Left ventricle myocardium superior (tissue), 1 donor: ENCODE measurements at regions not wholly inside any gene's neighbourhood (a gene's known extent, or its start where the extent isn't known, plus 50 kb on each side); places are given as distances from the start of the nearest gene placed in this dataset.
A peak's percentile ranks its signal among the peaks of the same experiment; 100 is the strongest.

Experiments
- ATAC-seq: fragments of 200-7000 bp; cut with Tn5 transposase; one replicate; pipeline ENCODE4 v1.9.1; 2020; ENCODE audit warnings: mild to moderate bottlenecking, moderate library complexity
- DNase-seq: peaks from one replicate; pipeline ENCODE4 v3.0.0-alpha.2; 2020
- intact Hi-C: fragments of 100-400 bp; cut with micrococcal nuclease; formaldehyde crosslinking; loops from one replicate; pipeline ENCODE4 v1.11.0; 2022
- donor health status: DM: no; HTN: yes; CAD: no; lungs with severe emphysema.

DNA sequence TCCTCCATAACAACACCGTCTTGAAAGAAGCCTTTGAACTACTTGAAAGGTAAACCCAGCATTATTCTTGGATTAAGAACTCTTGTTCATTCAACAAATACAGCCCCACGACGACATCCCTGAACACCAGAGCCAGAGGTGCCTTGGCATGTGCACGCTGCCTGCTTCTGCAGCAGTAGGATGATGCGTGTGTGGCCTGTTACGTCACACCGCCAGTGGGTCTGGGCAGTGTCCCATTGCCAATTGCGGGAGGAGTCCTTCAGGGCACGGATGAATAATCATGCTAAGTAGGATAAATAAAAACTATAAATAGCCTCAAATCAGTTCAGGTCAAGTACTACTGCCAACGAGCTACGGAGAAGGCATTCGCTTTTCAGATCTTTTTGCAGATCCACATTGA is 380.5 kb downstream of the SHANK2 start:
- DNase-seq (no peak), ATAC-seq (no peak)
- intact Hi-C loops: no loop called here

DNA sequence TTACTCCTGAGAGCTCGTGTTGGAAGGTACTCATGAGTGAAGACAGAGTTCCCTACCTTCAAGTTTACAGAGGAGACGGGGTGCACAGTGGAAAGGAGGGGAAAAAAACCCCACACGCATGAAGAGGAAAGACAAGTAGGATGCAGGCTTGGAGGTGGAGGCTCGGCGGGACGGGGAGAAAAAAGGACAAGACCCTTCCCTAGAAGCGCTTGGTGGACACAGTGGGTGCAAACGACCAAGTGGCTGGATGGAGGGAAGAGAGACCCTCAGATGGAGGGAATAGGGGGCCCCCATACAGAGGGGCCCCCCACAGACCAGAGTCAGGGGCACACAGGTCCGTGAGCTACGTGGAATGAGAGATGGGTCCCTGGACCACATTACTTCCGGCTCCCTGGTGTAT is 380.1 kb downstream of the SHANK2 start:
- intact Hi-C loops: no loop called here
- DNase-seq (no peak), ATAC-seq (no peak)

DNA sequence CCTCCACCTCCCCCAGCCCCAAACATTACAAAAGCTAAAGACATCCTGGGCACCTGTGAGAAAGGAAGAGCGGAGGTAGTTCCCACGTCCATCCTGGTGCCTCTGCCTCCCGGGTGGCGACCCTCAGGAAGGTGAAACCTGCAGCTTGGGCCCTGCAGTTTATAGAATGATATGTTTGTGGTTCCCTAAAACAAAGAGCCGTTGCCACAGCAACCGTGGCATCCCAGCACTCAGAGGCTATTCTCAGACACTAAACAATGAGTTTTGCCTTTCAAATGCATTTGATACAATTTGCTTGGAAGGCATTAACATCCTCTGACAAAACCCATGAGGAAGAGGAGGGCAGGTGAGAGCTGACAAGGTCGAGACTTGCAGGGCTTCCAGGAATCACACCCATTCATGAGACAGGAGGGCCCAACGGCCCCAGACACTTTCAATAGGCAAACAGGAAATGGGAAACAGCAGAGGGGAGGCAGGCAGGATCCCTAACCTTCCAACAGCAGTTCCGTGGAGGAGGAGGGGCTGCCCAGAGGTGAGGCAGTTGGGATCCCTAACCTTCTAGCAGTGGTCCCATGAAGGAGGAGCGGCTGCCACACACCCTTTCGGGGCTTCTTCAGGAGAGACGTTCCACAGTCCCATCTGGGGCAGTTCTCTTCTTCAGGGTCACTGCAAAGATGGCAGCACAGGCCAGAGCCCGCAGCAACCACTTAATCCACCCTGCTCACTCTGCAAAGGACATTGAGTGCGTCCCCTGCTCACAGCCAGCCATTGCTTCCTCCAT is 379.2 kb downstream of the SHANK2 start:
- intact Hi-C loops: no loop called here
- ATAC-seq (no peak), DNase-seq (no peak)

DNA sequence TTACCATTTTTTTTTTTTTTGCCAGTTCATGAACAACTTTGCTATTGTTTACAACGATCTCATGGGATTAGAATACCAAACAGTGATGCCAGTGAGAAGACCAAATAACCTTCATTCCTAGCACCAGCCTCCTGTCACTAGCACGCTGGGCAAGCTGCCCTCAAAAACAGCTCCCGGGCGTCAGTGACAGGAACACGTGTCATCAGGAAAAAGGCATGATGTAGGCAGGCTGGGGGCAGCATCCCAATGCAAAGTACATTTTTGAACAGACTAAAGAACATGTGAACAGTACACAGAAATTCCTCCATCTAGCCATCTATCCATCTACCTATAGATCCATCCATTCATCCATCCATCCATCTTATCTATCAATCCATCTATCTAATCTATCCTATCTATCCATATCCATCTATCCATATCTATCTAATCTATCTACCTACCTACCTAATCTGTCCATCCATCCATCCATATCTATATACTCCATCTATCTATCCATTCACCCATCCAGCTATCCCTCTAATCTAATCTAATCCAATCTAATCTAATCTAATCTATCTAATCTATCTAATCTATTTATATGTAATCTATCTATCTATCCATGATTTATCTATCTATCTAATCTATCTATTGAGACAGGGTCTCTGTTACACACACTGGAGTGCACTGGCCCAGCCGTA is 378.5 kb downstream of the SHANK2 start:
- ATAC-seq (no peak), DNase-seq (no peak)
- intact Hi-C loops: no loop called here

DNA sequence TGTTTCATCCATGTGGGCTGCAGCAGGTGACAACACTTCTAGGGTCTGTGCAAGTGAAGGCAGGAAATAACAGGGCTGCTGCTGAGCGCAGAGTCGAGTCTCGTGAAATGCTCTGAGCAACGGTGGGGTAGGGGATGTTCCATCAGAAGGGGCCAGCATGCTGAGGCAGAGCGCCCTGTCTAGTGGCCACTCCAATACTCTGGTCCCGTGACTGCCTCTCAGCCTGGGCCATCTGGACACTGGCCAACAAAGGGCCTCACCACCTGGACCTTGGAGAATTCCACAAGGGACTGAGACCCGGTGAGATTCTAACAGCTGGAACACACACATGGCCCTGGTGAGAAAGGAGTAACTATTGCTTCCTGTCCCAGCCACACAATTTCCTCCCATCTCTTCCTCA is 375.7 kb downstream of the SHANK2 start:
- DNase-seq: no peak
- no peak for ATAC-seq
- intact Hi-C loops: no loop called here

DNA sequence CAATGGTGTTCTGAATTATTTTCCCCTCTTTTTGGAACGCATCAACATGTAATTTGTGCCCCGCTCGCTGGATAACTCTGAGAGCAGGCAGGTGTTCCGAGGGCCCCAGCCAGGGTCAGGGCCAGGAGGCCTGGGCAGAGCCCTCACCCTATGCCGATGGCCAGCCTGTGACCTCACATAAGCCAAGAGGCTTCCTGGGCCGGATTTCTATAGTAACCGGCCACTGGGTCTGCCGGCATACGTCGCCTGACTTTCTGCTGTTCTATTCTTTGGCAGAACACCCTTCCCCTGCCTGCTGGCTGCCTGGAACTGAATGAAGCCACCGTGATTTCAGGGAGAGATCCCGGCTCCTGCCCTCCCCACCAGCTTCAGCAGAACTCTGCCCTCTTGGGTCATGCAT is 375.2 kb downstream of the SHANK2 start:
- intact Hi-C loops: no loop called here
- no peak for ATAC-seq
- no peak for DNase-seq

DNA sequence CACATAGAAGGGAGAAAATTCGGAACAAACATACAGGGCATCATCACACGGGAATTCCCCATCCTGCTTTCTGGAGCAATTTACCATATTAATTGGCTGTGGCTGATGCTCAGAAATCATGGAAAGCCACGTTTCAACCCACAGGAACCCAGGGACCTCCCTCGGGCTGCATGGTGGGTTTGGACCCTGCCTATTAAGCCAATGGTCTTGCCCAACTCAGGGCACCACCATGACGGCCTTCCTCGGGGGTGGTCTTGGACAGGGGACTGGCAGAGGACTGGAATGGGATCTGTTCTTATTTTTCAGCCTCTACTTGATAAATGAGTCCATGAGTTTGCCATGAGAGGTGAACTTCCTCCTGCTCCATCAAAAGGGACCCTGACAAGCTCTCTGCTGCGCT is 374.0 kb downstream of the SHANK2 start:
- no peak for ATAC-seq
- DNase-seq: no peak
- intact Hi-C loops: no loop called here

DNA sequence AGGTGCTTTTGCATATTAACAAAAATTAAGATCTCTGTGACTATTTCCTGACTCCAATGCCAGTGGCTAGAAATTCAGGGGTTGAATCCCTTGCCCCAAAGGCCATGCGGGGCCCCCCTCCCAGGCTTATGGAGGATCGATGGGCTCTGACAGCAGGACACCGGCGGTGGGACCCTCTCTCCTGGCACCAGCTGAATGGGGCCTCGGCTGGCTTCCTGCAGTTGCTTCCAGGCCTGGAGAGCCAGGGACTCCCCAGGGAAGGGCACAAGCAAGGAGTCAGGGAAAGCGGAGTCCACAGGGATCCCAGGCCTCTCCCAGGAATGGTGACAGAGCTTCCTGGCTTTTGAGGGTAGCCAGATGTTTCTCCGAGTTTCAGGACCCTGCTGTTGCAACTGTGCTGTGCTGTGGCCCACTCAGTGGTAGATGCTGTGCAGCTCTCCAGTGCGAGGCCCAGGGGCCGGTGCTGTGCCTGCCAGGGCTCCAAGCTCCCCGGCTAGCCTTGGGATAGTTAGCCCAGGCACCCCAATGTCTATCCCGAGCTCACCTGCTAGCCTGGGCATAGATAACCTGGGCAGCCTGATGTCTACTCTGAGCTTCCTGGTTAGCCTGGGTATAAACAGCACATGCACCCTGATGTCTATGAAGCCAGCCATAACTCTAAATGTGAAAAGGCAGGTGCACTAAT is 372.6 kb downstream of the SHANK2 start:
- ATAC-seq: no peak
- intact Hi-C loops: no loop called here

DNA sequence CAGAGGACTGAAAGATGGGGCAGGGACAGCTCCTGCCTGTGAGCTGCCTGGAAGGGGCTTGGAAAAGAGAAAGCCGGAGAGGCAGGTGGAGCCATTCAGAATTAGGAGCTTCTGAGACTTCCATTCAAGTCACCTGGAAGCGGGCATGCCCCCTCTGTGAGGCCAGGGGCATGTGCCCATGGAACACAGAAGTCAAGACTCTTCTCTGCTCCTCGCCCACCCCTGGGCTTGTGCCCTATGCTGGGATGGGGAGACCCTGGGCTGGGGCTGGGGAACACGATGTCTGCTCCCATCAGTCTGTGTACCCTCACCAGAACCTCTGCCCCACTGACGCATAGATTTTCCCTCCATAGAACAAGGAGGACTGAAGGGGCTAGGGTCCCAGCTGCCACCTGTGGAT is 372.0 kb downstream of the SHANK2 start:
- DNase-seq: no peak
- intact Hi-C loops: no loop called here
- ATAC-seq: no peak

More for the DNA sequence above, 372.6 kb downstream of the SHANK2 start:
- no peak for DNase-seq

DNA sequence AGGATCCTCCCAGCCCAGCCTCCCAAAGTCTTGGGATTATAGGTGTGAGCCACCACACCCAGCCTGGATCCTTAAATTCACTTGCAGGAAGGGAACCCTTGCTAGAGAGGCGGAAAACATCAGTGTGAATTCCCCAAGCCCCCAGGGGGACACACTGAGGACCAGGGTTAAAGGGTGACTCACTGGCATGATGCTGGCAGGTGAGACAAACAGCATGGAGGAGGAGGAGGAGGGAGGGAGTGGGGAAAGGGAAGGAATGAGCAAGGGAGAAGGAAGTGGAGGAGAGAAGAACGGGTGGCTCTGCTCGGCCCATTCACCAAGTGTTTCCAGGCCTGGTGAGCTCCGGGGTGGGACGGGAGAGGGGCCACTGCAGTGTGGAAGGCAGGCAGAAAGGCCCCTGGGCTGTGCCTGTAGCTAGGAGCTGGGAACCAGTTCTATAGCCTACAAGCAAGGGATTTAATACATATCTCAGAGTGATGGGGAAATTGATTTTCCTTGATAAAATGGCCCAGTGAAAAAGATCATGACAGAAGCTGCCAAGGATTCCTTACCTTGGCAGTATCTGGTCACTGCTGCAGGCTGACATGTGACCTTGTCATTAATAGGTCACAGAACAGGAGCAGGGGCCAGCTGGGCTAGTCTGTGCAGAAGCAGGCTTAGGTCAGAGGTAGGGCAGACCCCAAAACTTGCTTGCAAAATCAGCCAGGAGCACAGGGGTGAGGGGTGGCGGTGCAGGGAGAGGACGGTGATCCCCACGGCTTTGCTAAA is 370.2 kb downstream of the SHANK2 start:
- ATAC-seq (no peak), DNase-seq (no peak)
- intact Hi-C loops: no loop called here

DNA sequence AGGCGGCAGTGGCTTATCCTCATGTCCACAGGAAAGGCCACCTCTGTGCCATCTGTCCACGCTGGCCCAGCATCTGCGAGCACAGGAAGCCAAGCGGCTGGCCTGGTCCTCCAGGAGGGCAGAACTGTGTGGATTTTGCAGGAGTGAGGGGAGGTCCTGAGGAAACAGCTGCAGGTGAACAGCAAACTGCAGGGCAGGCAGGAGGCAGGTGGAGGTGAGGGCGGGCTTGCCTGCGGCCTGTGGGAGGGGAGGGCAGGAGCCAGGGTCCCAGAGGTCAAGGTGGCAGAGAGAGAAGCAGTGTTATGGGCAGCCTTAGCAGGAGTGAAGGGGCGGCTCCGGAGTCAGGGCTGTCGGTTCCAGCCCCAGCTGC is 369.7 kb downstream of the SHANK2 start:
- no peak for DNase-seq
- ATAC-seq: no peak
- intact Hi-C loops: no loop called here

DNA sequence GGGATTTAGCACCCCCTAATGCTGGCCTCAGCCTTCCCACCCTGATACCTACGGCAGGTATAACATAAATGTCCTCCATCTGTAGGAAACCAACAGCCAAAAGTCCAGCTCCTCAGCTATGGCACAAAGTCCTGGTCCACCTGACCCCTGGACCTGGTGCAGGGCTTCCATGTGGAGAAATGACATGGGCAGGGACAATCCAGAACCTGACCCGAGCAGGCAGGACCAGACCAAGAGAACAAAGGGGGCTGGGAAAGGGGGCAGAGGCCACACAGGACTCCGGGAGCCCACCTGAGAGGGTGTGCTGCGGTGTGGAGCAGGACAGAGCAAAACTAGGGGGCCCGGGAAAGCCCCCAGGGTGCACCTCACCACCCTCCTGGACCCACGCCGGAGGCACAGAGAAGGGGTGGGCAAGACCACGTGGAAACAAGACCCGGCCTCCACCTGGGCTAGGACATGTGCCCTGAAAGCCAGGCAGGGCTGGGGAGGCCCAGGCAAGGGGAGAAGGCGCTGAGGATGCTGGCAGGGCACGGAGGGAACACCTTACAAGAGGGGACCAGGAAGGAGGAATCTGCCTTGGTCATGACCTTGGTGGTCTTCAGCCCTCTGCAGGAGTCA is 368.9 kb downstream of the SHANK2 start:
- ATAC-seq: no peak
- intact Hi-C loops: no loop called here
- no peak for DNase-seq

DNA sequence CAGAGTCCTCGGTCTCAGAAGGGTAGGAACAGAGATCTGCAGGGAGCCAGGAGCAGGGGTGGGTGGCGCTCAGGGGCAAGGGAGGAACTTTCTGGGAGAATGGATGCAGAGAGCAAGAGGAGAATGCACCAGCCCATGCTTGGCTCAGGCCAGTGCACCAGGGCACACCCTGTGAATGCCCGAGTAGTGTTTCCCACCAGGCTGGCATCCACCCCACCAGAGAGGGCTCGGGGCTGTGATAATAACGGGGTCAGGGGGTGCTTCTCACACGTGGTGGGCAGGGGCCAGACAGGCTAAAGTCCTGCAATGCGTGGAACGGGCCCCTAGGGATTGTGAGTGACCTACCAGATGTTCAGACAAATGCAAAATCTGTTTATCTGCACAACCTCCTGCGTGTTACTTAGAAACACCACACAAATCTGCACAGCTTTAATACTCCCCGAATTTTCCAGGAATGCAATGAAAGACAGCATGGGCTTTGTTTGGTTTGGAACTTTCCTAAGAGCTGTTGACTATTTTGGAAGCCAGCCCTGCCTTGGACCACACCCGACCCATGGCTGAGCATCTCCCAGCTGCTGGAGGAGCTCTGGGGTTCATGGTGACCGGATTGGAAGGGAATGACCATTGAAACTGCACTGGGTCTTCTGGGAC is 368.3 kb downstream of the SHANK2 start:
- intact Hi-C loops: no loop called here
- DNase-seq (peak; percentile 54), ATAC-seq (peak; percentile 67)

DNA sequence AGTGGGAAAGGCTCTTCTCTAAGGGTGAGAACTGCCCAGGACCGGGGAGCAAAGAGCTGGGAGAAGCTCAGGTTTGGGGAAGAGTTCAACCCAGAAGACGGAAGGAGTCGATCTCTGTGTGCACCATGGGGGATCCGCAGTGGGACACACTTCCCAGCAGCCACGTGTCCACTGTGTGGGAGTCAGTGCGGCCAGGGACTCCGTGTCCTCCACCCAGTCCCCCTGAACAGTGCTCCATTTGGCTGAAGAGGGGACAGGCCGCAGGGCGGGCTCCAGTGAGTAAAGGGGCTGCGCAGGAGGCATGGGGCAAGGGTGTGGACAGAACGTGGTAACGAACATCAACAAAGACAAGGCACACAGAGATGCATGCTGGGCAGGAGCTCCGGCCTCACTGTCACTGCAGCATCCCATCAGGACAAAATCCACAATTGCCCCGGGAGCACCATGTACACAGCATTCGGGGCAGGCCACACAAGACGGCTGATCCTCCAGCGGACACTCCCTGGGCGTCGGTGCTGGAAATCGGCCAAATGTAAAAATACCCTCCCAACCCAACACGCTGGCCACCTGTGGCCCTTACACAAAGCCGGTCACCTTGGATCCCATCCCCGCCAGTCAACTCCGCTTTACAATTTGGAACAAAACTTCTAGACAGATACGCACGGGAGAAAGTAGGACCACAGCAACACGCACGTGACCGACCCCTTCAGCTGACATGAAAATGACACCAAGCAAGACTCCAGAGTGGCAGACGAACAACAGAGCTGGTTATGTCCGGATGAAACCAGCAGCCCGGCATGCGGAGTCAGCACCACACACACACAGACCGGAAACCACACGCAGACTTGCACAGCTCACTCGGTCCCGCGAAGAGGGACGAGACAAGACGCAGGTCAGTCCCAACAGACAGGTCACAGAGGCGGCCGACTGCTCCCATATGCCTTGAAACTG is 366.8 kb downstream of the SHANK2 start:
- intact Hi-C loops: no loop called here
- no peak for ATAC-seq
- no peak for DNase-seq

DNA sequence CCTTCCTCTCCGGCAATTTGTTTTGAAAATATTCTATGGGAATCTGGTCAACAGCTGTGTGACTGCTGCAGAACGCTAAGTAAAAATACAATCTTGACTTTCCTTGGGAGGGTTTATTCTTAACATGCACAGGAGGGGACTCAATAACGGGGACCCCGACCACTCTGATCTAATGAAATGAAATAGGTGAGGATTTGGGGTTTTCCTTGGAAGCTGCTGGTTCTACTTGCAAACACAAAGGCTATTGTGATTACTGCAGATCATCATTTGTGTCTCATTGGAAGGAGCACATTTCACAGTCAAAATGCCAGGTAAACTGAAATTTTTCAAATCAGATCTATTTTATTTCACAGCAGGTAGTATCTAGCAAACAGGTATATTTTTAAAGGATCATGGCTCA is 366.1 kb downstream of the SHANK2 start:
- intact Hi-C loops: no loop called here
- ATAC-seq (no peak), DNase-seq (no peak)

DNA sequence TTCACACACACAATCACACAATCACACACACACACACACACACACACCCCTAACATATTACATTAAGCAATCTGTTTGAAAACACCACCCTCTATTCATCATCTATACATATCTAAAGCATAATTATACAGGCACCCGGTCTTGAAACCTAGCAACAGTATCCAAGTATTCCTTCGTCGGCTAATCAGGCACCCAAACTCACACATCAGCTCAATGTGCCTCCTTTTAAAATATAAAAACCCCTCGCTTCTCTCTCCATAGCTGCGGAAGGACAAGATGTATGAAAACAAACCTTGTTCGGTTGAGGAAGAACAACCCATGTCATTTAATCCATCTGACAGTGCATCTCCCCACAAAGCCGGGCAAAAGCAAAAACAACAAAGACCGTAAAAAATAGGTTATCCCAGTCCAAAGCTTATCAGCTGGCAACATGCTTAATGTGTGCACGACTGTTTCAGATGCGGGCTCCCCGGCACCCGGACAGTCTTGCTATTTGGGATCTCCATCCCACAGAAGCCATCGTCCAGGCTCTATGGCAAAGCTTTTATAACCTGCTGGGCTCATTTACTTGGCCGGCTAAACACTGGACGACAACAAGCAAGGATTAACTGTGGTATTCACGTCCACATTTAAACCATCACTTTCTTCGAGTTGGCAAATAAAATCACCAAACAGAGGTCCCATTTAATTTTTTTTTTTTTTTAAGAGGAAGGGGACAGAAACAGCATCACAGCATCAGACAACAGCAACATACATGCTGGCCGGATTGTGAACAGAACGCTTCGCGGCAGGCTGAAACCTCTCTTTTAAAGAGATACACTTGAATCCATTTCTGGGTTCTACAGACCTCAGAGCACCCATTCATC is 365.5 kb downstream of the SHANK2 start:
- ATAC-seq (no peak), DNase-seq (no peak)
- intact Hi-C loops: no loop called here

DNA sequence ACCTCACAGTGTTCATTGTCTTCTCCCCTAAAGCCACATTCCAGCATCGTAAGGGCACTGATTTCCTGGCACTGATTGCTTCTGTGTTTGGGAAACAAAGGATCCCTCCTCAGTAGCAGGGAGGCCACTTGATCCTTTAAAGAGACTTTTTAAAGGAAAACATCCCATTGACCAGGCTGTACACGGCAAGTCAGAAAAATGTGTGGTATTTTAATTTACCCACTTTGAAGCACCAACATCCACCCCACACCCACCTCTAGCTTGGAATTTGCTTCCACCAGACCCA is 364.9 kb downstream of the SHANK2 start:
- no peak for DNase-seq
- intact Hi-C loops: no loop called here
- no peak for ATAC-seq
